ENCODE measurements at regions not wholly inside any gene's neighbourhood (a gene's known extent, or its start where the extent isn't known, plus 50 kb on each side); places are given as distances from the start of the nearest gene placed in this dataset.

- H3K27ac Mint-ChIP-seq = no peak overlapping the region
- Histone ChIP-seq H3K4me3 (no peak overlapping the region), H3F3A (replicated peaks; ENCODE audit: low read depth) (no peaks in the 10 kb centered on the region), H3K27me3 (ENCODE audit: insufficient read depth) (no peaks in the 10 kb centered on the region), H3K9me2 (ENCODE audit: insufficient read depth) (no peaks in the 10 kb centered on the region), H2AFZ (no peak overlapping the region), H3K79me2 (replicated peaks; ENCODE audit: insufficient read depth) (no peaks in the 10 kb centered on the region), H4K20me1 (replicated peaks; ENCODE audit: insufficient read depth) (no peaks in the 10 kb centered on the region), H3K36me3 (ENCODE audit: insufficient read depth) (no peaks in the 10 kb centered on the region), H3K27ac (ENCODE audit: low read depth) (no peak overlapping the region), H3K4me1 (ENCODE audit: insufficient read depth) (no peaks in the 10 kb centered on the region), H3K4me2 (no peak overlapping the region)
- ATAC-seq (no peak), DNase-seq (ENCODE audit: low spot score) (no peak)
- H3K27me3 Mint-ChIP-seq (ENCODE audit: insufficient read depth, low read depth, poor library complexity) = no peaks in the 10 kb centered on the region
- TF ChIP-seq ETS1 (IDR thresholded peaks at IDR 0.05) (no peak), EZH2 (IDR thresholded peaks at IDR 0.05; ENCODE audit: low read depth, unreplicated experiment) (no peak), STAT1 (IDR thresholded peaks at IDR 0.05; ENCODE audit: unreplicated experiment) (no peak), NANOG (IDR thresholded peaks at IDR 0.05; ENCODE audit: borderline replicate concordance) (no peak), POLR2AphosphoS5 (IDR thresholded peaks at IDR 0.05; ENCODE audit: low read depth) (no peak), EZH2phosphoT487 (IDR thresholded peaks at IDR 0.05; ENCODE audit: unreplicated experiment) (no peak), CREB1 (CRISPR knock-in tag; IDR thresholded peaks at IDR 0.05; ENCODE audit: low read depth) (no peak), REST (IDR thresholded peaks at IDR 0.05; ENCODE audit: unreplicated experiment) (no peak), CTCF (conservative IDR thresholded peaks at IDR 0.05; ENCODE audit: low read depth in 2 of 2) (no peak), ZNF331 (CRISPR knock-in tag; IDR thresholded peaks at IDR 0.05; ENCODE audit: low read depth) (no peak), JUNB (IDR thresholded peaks at IDR 0.05; ENCODE audit: unreplicated experiment) (no peak), ZNF114 (CRISPR knock-in tag; IDR thresholded peaks at IDR 0.05) (no peak), ZNF462 (CRISPR knock-in tag; IDR thresholded peaks at IDR 0.05) (no peak)
- no peaks in the 10 kb centered on the region for H3K36me3 Mint-ChIP-seq (ENCODE audit: low read depth)
- H3K4me3 Mint-ChIP-seq = no peak overlapping the region
- no peaks in the 10 kb centered on the region for H3K9me3 Mint-ChIP-seq
- H3K4me1 Mint-ChIP-seq = no peaks in the 10 kb centered on the region
Observed at GRCh38 chr13:83311886-83312577, 570.2 kb downstream of the SLITRK1 start.
